ENCODE measurements at regions not wholly inside any gene's neighbourhood (a gene's known extent, or its start where the extent isn't known, plus 50 kb on each side); places are given as distances from the start of the nearest gene placed in this dataset.

DNA sequence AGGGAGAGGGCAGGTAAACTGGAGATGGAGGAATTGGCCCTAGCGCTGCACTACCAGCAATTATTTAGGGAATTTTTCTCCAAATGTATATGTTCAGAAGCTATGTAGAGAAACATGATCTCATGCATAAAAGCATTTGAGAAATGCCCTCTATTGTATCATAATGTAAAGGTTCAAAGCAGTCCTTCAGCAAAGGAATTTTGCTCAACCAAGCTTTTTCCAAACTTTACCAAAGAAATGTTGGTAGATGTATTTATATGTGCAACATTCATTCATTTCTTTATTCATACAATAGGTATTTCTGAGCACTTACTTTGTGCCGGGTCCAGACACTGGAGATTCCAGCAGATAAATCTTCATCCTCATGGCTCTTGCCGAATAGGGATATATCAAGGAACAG lies 64.4 kb downstream of the XCL1 start:
- TF ChIP-seq, protein P1, sequence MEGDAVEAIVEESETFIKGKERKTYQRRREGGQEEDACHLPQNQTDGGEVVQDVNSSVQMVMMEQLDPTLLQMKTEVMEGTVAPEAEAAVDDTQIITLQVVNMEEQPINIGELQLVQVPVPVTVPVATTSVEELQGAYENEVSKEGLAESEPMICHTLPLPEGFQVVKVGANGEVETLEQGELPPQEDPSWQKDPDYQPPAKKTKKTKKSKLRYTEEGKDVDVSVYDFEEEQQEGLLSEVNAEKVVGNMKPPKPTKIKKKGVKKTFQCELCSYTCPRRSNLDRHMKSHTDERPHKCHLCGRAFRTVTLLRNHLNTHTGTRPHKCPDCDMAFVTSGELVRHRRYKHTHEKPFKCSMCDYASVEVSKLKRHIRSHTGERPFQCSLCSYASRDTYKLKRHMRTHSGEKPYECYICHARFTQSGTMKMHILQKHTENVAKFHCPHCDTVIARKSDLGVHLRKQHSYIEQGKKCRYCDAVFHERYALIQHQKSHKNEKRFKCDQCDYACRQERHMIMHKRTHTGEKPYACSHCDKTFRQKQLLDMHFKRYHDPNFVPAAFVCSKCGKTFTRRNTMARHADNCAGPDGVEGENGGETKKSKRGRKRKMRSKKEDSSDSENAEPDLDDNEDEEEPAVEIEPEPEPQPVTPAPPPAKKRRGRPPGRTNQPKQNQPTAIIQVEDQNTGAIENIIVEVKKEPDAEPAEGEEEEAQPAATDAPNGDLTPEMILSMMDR (conservative IDR thresholded peaks at IDR 0.05) = no peak
- no peak overlapping the region for H3K27ac ChIP-seq

DNA sequence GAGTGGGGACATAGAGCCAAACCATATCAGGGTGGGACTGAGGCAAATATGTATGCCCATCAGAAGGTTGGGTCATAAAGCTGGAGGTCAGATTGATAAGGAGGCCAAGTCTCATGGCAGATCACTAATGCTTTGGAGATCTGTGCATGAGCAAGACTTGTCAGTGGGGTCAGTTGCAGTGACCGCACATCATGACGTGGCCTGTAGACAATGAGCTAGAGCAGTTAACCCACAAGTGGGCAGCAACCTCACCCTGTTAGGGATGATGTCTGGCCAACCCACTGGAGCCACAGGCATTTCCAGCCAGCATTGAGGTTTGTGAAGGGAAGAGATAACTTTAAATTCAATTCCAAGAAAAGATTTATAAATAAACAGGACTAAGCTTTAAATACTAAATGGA lies 66.7 kb downstream of the XCL1 start:
- TF ChIP-seq, protein P1 (conservative IDR thresholded peaks at IDR 0.05) = no peak
- H3K27ac ChIP-seq = no peak overlapping the region

Measured in VCaP (cell line).